ENCODE measurements at regions not wholly inside any gene's neighbourhood (a gene's known extent, or its start where the extent isn't known, plus 50 kb on each side); places are given as distances from the start of the nearest gene placed in this dataset.

- H3K36me3 ChIP-seq (ENCODE audit: insufficient read depth, low read length) = no peaks in the 10 kb centered on the region
- H4K20me1 ChIP-seq (ENCODE audit: insufficient read depth) = no peaks in the 10 kb centered on the region
- H3K79me2 ChIP-seq (replicated peaks; ENCODE audit: insufficient read depth, low read length) = no peaks in the 10 kb centered on the region
- no peak overlapping the region for H2AFZ ChIP-seq (ENCODE audit: low read depth, low read length)
- no peak overlapping the region for H3K4me3 ChIP-seq (ENCODE audit: low read length)
- H3K27me3 ChIP-seq (ENCODE audit: insufficient read depth, low read depth, low read length) = no peaks in the 10 kb centered on the region
- no peaks in the 10 kb centered on the region for H3K9me2 ChIP-seq (ENCODE audit: insufficient read depth, low read length)
- no peak overlapping the region for H3K27ac ChIP-seq (ENCODE audit: low read length)
- no peaks in the 10 kb centered on the region for H3F3A ChIP-seq (ENCODE audit: insufficient read depth, low read length, poor library complexity, severe bottlenecking)
- no peak overlapping the region for H3K4me2 ChIP-seq (ENCODE audit: low read length)
- TF ChIP-seq SMC3 (conservative IDR thresholded peaks at IDR 0.05; ENCODE audit: poor library complexity) = no peak
- TF ChIP-seq RAD21 (conservative IDR thresholded peaks at IDR 0.05) = no peak
- TF ChIP-seq EP300 (conservative IDR thresholded peaks at IDR 0.05; ENCODE audit: poor library complexity, severe bottlenecking) = no peak
- TF ChIP-seq POLR2AphosphoS5 (IDR thresholded peaks at IDR 0.05) = no peak
- no peak for TF ChIP-seq CTCF (IDR thresholded peaks at IDR 0.05; ENCODE audit: poor library complexity, severe bottlenecking)
- no peak for TF ChIP-seq TAF1 (IDR thresholded peaks at IDR 0.05; ENCODE audit: low read depth)
- no peak for TF ChIP-seq REST (IDR thresholded peaks at IDR 0.05; ENCODE audit: borderline replicate concordance)
- TF ChIP-seq EZH2 (IDR thresholded peaks at IDR 0.05; ENCODE audit: borderline replicate concordance, insufficient read depth, low read length, poor library complexity, severe bottlenecking) = no peak
- no peak for TF ChIP-seq MXI1 (conservative IDR thresholded peaks at IDR 0.05; ENCODE audit: poor library complexity, severe bottlenecking)
- H3K9me3 ChIP-seq (ENCODE audit: low read length) = peaks cover 4% of the 10 kb centered on the region
- H3K9ac ChIP-seq (ENCODE audit: low read length) = no peak overlapping the region
Measured at GRCh38 chr6:156030053-156030452, 574.4 kb upstream of the NOX3 start.

GRCh38 chr6:156029286-156029985 is 573.8 kb upstream of the NOX3 start:
- Histone ChIP-seq H3K79me2 (replicated peaks; ENCODE audit: insufficient read depth, low read length) (no peaks in the 10 kb centered on the region), H3F3A (ENCODE audit: insufficient read depth, low read length, poor library complexity, severe bottlenecking) (no peaks in the 10 kb centered on the region), H3K27me3 (ENCODE audit: insufficient read depth, low read depth, low read length) (no peaks in the 10 kb centered on the region), H3K27ac (ENCODE audit: low read length) (no peak overlapping the region), H3K9me3 (ENCODE audit: low read length) (peaks cover 4% of the 10 kb centered on the region), H2AFZ (ENCODE audit: low read depth, low read length) (no peak overlapping the region), H3K9me2 (ENCODE audit: insufficient read depth, low read length) (no peaks in the 10 kb centered on the region), H3K9ac (ENCODE audit: low read length) (no peak overlapping the region), H3K36me3 (ENCODE audit: insufficient read depth, low read length) (no peaks in the 10 kb centered on the region), H3K4me2 (ENCODE audit: low read length) (no peak overlapping the region), H3K4me3 (ENCODE audit: low read length) (no peak overlapping the region), H4K20me1 (ENCODE audit: insufficient read depth) (no peaks in the 10 kb centered on the region)
- no peak for TF ChIP-seq SMC3 (conservative IDR thresholded peaks at IDR 0.05; ENCODE audit: poor library complexity)
- TF ChIP-seq EP300 (conservative IDR thresholded peaks at IDR 0.05; ENCODE audit: poor library complexity, severe bottlenecking) = no peak
- no peak for TF ChIP-seq MXI1 (conservative IDR thresholded peaks at IDR 0.05; ENCODE audit: poor library complexity, severe bottlenecking)
- no peak for TF ChIP-seq EZH2 (IDR thresholded peaks at IDR 0.05; ENCODE audit: borderline replicate concordance, insufficient read depth, low read length, poor library complexity, severe bottlenecking)
- no peak for TF ChIP-seq CTCF (IDR thresholded peaks at IDR 0.05; ENCODE audit: poor library complexity, severe bottlenecking)
- no peak for TF ChIP-seq TAF1 (IDR thresholded peaks at IDR 0.05; ENCODE audit: low read depth)

All from neural cell (in vitro differentiated cells).